ENCODE measurements at regions not wholly inside any gene's neighbourhood (a gene's known extent, or its start where the extent isn't known, plus 50 kb on each side); places are given as distances from the start of the nearest gene placed in this dataset.

DNA sequence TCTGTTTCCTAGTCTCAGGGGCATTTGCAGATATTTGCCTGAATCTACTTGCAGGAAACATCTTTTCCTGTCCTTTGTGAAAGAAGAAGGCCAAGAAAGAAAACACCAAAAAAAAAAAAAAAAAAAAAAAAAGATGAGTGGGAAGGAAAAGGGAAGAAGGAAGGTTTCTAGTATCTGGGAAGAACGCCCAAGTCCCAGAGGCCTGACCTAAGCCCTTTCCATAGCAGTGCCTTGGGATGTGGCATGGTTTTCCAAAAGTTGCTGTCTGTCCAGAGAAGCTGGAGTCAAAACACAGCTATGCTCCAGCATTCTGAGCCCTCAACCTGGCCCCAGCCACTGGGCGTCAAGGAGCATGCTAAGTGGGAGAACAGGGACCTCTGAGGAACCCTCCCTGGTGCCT lies 123.5 kb downstream of the INHBB start:
- Mint-ChIP-seq H3K4me3 (no peak overlapping the region), H3K9me3 (peaks cover 5 to 11% of the 10 kb centered on the region in 2 experiments; a peak in 4 of 5 replicates), H3K27me3 (ENCODE audit: low read depth) (peaks cover 98% of the 10 kb centered on the region), H3K36me3 (ENCODE audit: insufficient read depth in 1 of 3, low read depth in 3 of 3) (no peaks in the 10 kb centered on the region; a peak in 1 of 7 replicates), H3K27ac (no peak overlapping the region), H3K4me1 (peaks cover 10 to 15% of the 10 kb centered on the region in 2 experiments)
- peaks cover 3% of the 10 kb centered on the region for H3K23me2 ChIP-seq (ENCODE audit: insufficient read length, low read depth, low read length, poor library complexity, severe bottlenecking)
- no peak overlapping the region for H4K5ac ChIP-seq (ENCODE audit: insufficient read length, low read depth, low read length)
- H2BK12ac ChIP-seq (ENCODE audit: insufficient read length, low read depth, low read length) = no peak overlapping the region
- no peak overlapping the region for H3T11ph ChIP-seq (ENCODE audit: low read length)
- peaks cover 4% of the 10 kb centered on the region; the same call in 1 of the 2 replicates for H3K4me1 ChIP-seq (ENCODE audit: insufficient read depth, low read length)
- peaks cover 47% of the 10 kb centered on the region; the same call in 1 of the 2 replicates for H3K27me3 ChIP-seq (ENCODE audit: insufficient read depth, low read length)
- no peak overlapping the region for H3K9ac ChIP-seq (ENCODE audit: extremely low read depth, insufficient read length, low read length)
- no peak overlapping the region for H3K23ac ChIP-seq (ENCODE audit: insufficient read length, low read depth, low read length)
- no peak for DNase-seq
- no peaks in the 10 kb centered on the region for H3K79me1 ChIP-seq (ENCODE audit: insufficient read depth, low read depth, low read length, poor library complexity, severe bottlenecking)
- H3K56ac ChIP-seq (ENCODE audit: insufficient read length, low read depth, low read length) = no peak overlapping the region
- H3K4me2 ChIP-seq (ENCODE audit: insufficient read depth, insufficient read length, low read length) = no peak overlapping the region
- H2BK120ac ChIP-seq (ENCODE audit: low read depth, low read length, poor library complexity, severe bottlenecking) = no peak overlapping the region
- TF ChIP-seq, protein P1, sequence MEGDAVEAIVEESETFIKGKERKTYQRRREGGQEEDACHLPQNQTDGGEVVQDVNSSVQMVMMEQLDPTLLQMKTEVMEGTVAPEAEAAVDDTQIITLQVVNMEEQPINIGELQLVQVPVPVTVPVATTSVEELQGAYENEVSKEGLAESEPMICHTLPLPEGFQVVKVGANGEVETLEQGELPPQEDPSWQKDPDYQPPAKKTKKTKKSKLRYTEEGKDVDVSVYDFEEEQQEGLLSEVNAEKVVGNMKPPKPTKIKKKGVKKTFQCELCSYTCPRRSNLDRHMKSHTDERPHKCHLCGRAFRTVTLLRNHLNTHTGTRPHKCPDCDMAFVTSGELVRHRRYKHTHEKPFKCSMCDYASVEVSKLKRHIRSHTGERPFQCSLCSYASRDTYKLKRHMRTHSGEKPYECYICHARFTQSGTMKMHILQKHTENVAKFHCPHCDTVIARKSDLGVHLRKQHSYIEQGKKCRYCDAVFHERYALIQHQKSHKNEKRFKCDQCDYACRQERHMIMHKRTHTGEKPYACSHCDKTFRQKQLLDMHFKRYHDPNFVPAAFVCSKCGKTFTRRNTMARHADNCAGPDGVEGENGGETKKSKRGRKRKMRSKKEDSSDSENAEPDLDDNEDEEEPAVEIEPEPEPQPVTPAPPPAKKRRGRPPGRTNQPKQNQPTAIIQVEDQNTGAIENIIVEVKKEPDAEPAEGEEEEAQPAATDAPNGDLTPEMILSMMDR (conservative IDR thresholded peaks at IDR 0.05) = no peak
- H3K14ac ChIP-seq (ENCODE audit: insufficient read depth, low read length) = no peak overlapping the region
- no peak overlapping the region for H3K27ac ChIP-seq (ENCODE audit: insufficient read length, low read depth, low read length)
- no peak overlapping the region for H2BK15ac ChIP-seq (ENCODE audit: low read depth, low read length)
- no peak overlapping the region for H4K8ac ChIP-seq (replicated peaks; ENCODE audit: insufficient read length, low read depth, low read length)
- no CpG with 5 or more reads among the region's 2 CpGs for WGBS (ENCODE audit: extremely low coverage, insufficient read length, low lambda C conversion rate)
- H2BK5ac ChIP-seq (ENCODE audit: insufficient read length, low read length) = no peak overlapping the region
- H3K18ac ChIP-seq (ENCODE audit: insufficient read length, low read depth, low read length) = no peak overlapping the region
- no peaks in the 10 kb centered on the region for H3K9me3 ChIP-seq (ENCODE audit: control insufficient read depth, low read depth, low read length)
- H2AFZ ChIP-seq (ENCODE audit: low read length) = no peak overlapping the region
- no peaks in the 10 kb centered on the region for H4K20me1 ChIP-seq (ENCODE audit: control insufficient read depth, insufficient read depth, insufficient read length)
- H4K91ac ChIP-seq (ENCODE audit: insufficient read length, low read depth, low read length) = no peak overlapping the region
- no peak overlapping the region for H2AK5ac ChIP-seq (ENCODE audit: insufficient read length, low read length)
- H2BK20ac ChIP-seq (ENCODE audit: low read depth, low read length, poor library complexity, severe bottlenecking) = no peak overlapping the region
- no peak overlapping the region for H3K4ac ChIP-seq (ENCODE audit: low read depth, low read length)
- no peaks in the 10 kb centered on the region for H3K79me2 ChIP-seq (ENCODE audit: insufficient read depth, low read length)

Data from H9 (cell line).